KMS-11 (cell line): ENCODE measurements at regions not wholly inside any gene's neighbourhood (a gene's known extent, or its start where the extent isn't known, plus 50 kb on each side); places are given as distances from the start of the nearest gene placed in this dataset.

Experiments used
- H2AFZ ChIP-seq: fragments of 200-600 bp; sonication (generic); 2 replicates; pipeline ENCODE4 v1.6.1; 2016; ENCODE audit warnings: antibody characterized with exemption, mixed run types, low read depth
- H3K27ac ChIP-seq: fragments of 200-600 bp; sonication (generic); 2 replicates; pipeline ENCODE4 v1.6.1; 2016; ENCODE audit warnings: mild to moderate bottlenecking, mixed run types
- H3K27me3 ChIP-seq: fragments of 200-600 bp; sonication (generic); 2 replicates; pipeline ENCODE4 v1.6.1; 2017; ENCODE audit warnings: mild to moderate bottlenecking, low read depth, mixed run types, moderate library complexity; ENCODE audit not compliant: insufficient read depth
- H3K36me3 ChIP-seq: fragments of 200-600 bp; sonication (generic); 2 replicates; pipeline ENCODE4 v1.6.1; 2017; ENCODE audit warnings: mild to moderate bottlenecking, mixed run types; ENCODE audit not compliant: insufficient read depth
- H3K4me1 ChIP-seq: fragments of 200-600 bp; sonication (generic); 2 replicates; pipeline ENCODE4 v1.6.1; 2016; ENCODE audit warnings: mild to moderate bottlenecking, low read depth, mixed run types; ENCODE audit not compliant: poor library complexity, severe bottlenecking
- H3K4me2 ChIP-seq: fragments of 200-600 bp; sonication (generic); 2 replicates; pipeline ENCODE4 v1.7.0; 2016; ENCODE audit warnings: mild to moderate bottlenecking, mixed run types
- H3K4me3 ChIP-seq: fragments of 200-600 bp; sonication (generic); IDR thresholded peaks from 2 replicates; pipeline ENCODE4 v1.6.1; 2017; ENCODE audit warnings: low read depth, low read length, mixed read lengths; ENCODE audit not compliant: insufficient read depth
- H3K79me2 ChIP-seq: fragments of 200-600 bp; sonication (generic); 2 replicates; pipeline ENCODE4 v1.6.1; 2016; ENCODE audit warnings: low read depth, mixed run types; ENCODE audit not compliant: insufficient read depth
- H3K9ac ChIP-seq: fragments of 200-600 bp; sonication (generic); 2 replicates; pipeline ENCODE4 v1.6.1; 2016; ENCODE audit warnings: mild to moderate bottlenecking, mixed run types
- H4K20me1 ChIP-seq: fragments of 200-600 bp; sonication (generic); 2 replicates; pipeline ENCODE4 v1.6.1; 2016; ENCODE audit warnings: mild to moderate bottlenecking, mixed run types; ENCODE audit not compliant: insufficient read depth
- CTCF ChIP-seq: fragments of 200-600 bp; sonication (generic); conservative IDR thresholded peaks from 2 replicates; pipeline ENCODE4 v1.6.1; 2017; ENCODE audit warnings: low read depth, mild to moderate bottlenecking, antibody characterized with exemption, low read length, moderate library complexity, mixed read lengths

- no peak for TF ChIP-seq CTCF
- no peak overlapping the region for H3K27ac ChIP-seq
- H3K4me1 ChIP-seq: no peaks in the 10 kb centered on the region
- H3K79me2 ChIP-seq: no peaks in the 10 kb centered on the region
- no peak overlapping the region for H3K4me3 ChIP-seq
- no peaks in the 10 kb centered on the region for H4K20me1 ChIP-seq
- no peaks in the 10 kb centered on the region for H3K36me3 ChIP-seq
- no peaks in the 10 kb centered on the region for H3K27me3 ChIP-seq
- no peak overlapping the region for H3K4me2 ChIP-seq
- no peak overlapping the region for H3K9ac ChIP-seq
- no peak overlapping the region for H2AFZ ChIP-seq
Measured at GRCh38 chr2:126239320-126239955, 416.5 kb upstream of the GYPC start.

- no peak overlapping the region for H3K4me2 ChIP-seq
- H3K4me1 ChIP-seq: no peaks in the 10 kb centered on the region
- H2AFZ ChIP-seq: no peak overlapping the region
- no peaks in the 10 kb centered on the region for H3K36me3 ChIP-seq
- H3K4me3 ChIP-seq: no peak overlapping the region
- H3K27me3 ChIP-seq: no peaks in the 10 kb centered on the region
- H3K79me2 ChIP-seq: no peaks in the 10 kb centered on the region
- no peak for TF ChIP-seq CTCF
- no peak overlapping the region for H3K9ac ChIP-seq
- no peak overlapping the region for H3K27ac ChIP-seq
- no peaks in the 10 kb centered on the region for H4K20me1 ChIP-seq
Measured at GRCh38 chr2:126241001-126241400, 415.0 kb upstream of the GYPC start.

- no peaks in the 10 kb centered on the region for H3K79me2 ChIP-seq
- H3K4me3 ChIP-seq: no peak overlapping the region
- no peak for TF ChIP-seq CTCF
- H3K36me3 ChIP-seq: no peaks in the 10 kb centered on the region
- no peaks in the 10 kb centered on the region for H4K20me1 ChIP-seq
- no peaks in the 10 kb centered on the region for H3K4me1 ChIP-seq
- no peak overlapping the region for H2AFZ ChIP-seq
- H3K27ac ChIP-seq: no peak overlapping the region
- no peaks in the 10 kb centered on the region for H3K27me3 ChIP-seq
- no peak overlapping the region for H3K4me2 ChIP-seq
- no peak overlapping the region for H3K9ac ChIP-seq
Measured at GRCh38 chr2:126241411-126241810, 414.5 kb upstream of the GYPC start.

DNA sequence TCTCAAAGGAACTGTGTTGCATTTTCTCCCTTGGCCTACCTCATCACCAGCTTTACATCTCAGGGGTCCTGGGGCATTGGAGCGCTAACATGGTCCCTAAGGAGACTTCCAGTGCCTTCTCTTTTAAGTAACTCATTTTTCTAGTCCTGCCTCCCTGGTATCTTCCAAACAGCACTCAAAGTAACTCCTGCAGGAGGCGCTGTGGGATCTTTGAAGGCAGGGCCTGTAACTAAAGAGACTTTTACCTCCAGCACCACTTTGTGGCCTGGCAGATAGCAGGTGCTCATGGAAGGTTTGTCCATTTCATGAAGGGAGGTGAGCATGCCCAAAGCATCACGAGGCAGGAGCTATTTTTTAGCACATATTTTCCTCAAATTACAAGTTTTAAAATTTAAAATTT lies 411.0 kb upstream of the GYPC start:
- H2AFZ ChIP-seq: no peak overlapping the region
- no peak overlapping the region for H3K4me3 ChIP-seq
- no peaks in the 10 kb centered on the region for H3K79me2 ChIP-seq
- H3K27me3 ChIP-seq: no peaks in the 10 kb centered on the region
- TF ChIP-seq CTCF: 0 out of 2 replicates have a peak, but pooled peaks have one; percentile 21
- H3K27ac ChIP-seq: no peak overlapping the region
- H4K20me1 ChIP-seq: no peaks in the 10 kb centered on the region
- no peak overlapping the region for H3K9ac ChIP-seq
- H3K4me2 ChIP-seq: no peak overlapping the region
- no peaks in the 10 kb centered on the region for H3K36me3 ChIP-seq
- no peaks in the 10 kb centered on the region for H3K4me1 ChIP-seq
